NCI-H2196 treated with DMSO at 0.1 percent for 48 hours (cell line): ENCODE measurements at regions not wholly inside any gene's neighbourhood (a gene's known extent, or its start where the extent isn't known, plus 50 kb on each side); places are given as distances from the start of the nearest gene placed in this dataset.
"Not testable (repeated sequence)": the region's sequence is repeated elsewhere in the genome, so short reads cannot be mapped to it uniquely, and the experiment has no call there.

Experiments used
- DNase-seq: peaks from one replicate; lab custom pipeline; 2025; ENCODE audit not compliant: unreplicated experiment; lab: John Stamatoyannopoulos, UW

GRCh38 chr4:33780952-33781791, 2463.1 kb downstream of the ARAP2 start:
- DNase-seq = no peak

GRCh38 chr4:33785843-33786242, 2458.5 kb downstream of the ARAP2 start:
- no peak for DNase-seq

- DNase-seq = no peak
These were observed 2441.7 kb downstream of the ARAP2 start for GRCh38 chr4:33802578-33802977.

- no peak for DNase-seq
These were observed 2418.6 kb downstream of the ARAP2 start for GRCh38 chr4:33825685-33826084.

- DNase-seq = not testable (repeated sequence)
These were observed 2415.0 kb downstream of the ARAP2 start for GRCh38 chr4:33829356-33829755.

GRCh38 chr4:33831442-33832066, 2412.8 kb downstream of the ARAP2 start:
- DNase-seq = no peak

- not testable (repeated sequence) for DNase-seq
These were observed 2408.6 kb downstream of the ARAP2 start for GRCh38 chr4:33835764-33836163.

GRCh38 chr4:33837043-33837838, 2407.1 kb downstream of the ARAP2 start:
- DNase-seq = no peak

GRCh38 chr4:33841120-33841519, 2403.2 kb downstream of the ARAP2 start:
- no peak for DNase-seq

GRCh38 chr4:33850371-33850902, 2393.9 kb downstream of the ARAP2 start:
- no peak for DNase-seq

- not testable (repeated sequence) for DNase-seq
These were observed 2390.6 kb downstream of the ARAP2 start for GRCh38 chr4:33853670-33854069.

GRCh38 chr4:33864290-33864859, 2379.9 kb downstream of the ARAP2 start:
- DNase-seq = no peak

GRCh38 chr4:33873791-33874190, 2370.5 kb downstream of the ARAP2 start:
- no peak for DNase-seq

GRCh38 chr4:33878710-33879109, 2365.6 kb downstream of the ARAP2 start:
- DNase-seq = no peak

- DNase-seq = no peak
These were observed 2363.1 kb downstream of the ARAP2 start for GRCh38 chr4:33881176-33881575.

GRCh38 chr4:33882246-33882990, 2361.9 kb downstream of the ARAP2 start:
- no peak for DNase-seq

- no peak for DNase-seq
These were observed 2361.2 kb downstream of the ARAP2 start for GRCh38 chr4:33883111-33883510.

GRCh38 chr4:33886356-33886755, 2358.0 kb downstream of the ARAP2 start:
- DNase-seq = no peak

GRCh38 chr4:33890841-33891240, 2353.5 kb downstream of the ARAP2 start:
- no peak for DNase-seq

- DNase-seq = no peak
These were observed 2332.4 kb downstream of the ARAP2 start for GRCh38 chr4:33911959-33912358.
